ENCODE measurements at regions not wholly inside any gene's neighbourhood (a gene's known extent, or its start where the extent isn't known, plus 50 kb on each side); places are given as distances from the start of the nearest gene placed in this dataset.

DNA sequence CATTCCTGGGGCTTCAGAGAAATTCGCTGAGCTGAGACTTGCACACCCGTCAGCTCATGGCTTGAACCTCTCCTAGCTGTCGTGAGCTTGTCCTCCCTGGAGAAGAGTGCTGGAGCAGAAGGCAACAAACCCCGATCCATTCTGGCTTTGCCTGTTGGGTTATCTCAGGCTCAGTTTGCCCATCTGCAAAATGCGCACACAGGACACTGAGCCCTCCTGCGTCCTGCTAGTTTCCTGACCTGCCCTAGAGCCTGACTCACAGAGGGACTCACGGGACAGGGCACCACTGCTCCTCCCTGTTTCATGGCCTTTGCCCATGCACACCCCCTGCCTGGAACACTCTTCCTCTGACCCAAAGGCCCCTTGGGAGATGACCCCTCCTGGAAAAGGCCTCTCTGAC, 365.0 kb downstream of the MN1 start:
- DNase-seq (ENCODE audit: low read depth, low spot score) (no peak), FAIRE-seq (no peak)
- Histone ChIP-seq H3K4me2 (ENCODE audit: control insufficient read depth, extremely low read depth, insufficient read depth, low read depth, low read length) (no peak overlapping the region), H2AFZ (ENCODE audit: control insufficient read depth, low read length) (no peak overlapping the region), H4K20me1 (ENCODE audit: control insufficient read depth, extremely low read depth, insufficient read depth, low read length) (no peaks in the 10 kb centered on the region), H3K4me1 (ENCODE audit: control insufficient read depth, extremely low read depth, insufficient read depth, low read length) (peaks cover 12% of the 10 kb centered on the region), H3K9me1 (ENCODE audit: control insufficient read depth, extremely low read depth, insufficient read depth, low read length) (no peaks in the 10 kb centered on the region), H3K4me3 (ENCODE audit: control insufficient read depth in 2 of 3, extremely low read depth in 1 of 3, insufficient read depth in 2 of 3, low read depth in 1 of 3, low read length in 3 of 3) (no peak overlapping the region), H3K27me3 (ENCODE audit: control insufficient read depth, extremely low read depth, insufficient read depth, low read length) (no peaks in the 10 kb centered on the region), H3K36me3 (ENCODE audit: control insufficient read depth in 2 of 2, extremely low read depth in 1 of 2, insufficient read depth in 2 of 2, low read length in 2 of 2) (no peaks in the 10 kb centered on the region), H3K9me3 (ENCODE audit: control insufficient read depth, low read depth, low read length) (no peaks in the 10 kb centered on the region), H3K27ac (ENCODE audit: control insufficient read depth, insufficient read depth, low read length) (no peak overlapping the region), H3K79me2 (ENCODE audit: control insufficient read depth, insufficient read depth, low read length) (no peaks in the 10 kb centered on the region), H3K9ac (ENCODE audit: control insufficient read depth, extremely low read depth, insufficient read depth, low read length) (no peak overlapping the region)
- dilution Hi-C loops (cut with MboI; ENCODE audit: extremely low pct_ligation_motif_present, low sequenced_read_pairs) = no loop called here
- no peak for TF ChIP-seq EZH2 (IDR thresholded peaks at IDR 0.05; ENCODE audit: low read length)
- TF ChIP-seq, protein P1, sequence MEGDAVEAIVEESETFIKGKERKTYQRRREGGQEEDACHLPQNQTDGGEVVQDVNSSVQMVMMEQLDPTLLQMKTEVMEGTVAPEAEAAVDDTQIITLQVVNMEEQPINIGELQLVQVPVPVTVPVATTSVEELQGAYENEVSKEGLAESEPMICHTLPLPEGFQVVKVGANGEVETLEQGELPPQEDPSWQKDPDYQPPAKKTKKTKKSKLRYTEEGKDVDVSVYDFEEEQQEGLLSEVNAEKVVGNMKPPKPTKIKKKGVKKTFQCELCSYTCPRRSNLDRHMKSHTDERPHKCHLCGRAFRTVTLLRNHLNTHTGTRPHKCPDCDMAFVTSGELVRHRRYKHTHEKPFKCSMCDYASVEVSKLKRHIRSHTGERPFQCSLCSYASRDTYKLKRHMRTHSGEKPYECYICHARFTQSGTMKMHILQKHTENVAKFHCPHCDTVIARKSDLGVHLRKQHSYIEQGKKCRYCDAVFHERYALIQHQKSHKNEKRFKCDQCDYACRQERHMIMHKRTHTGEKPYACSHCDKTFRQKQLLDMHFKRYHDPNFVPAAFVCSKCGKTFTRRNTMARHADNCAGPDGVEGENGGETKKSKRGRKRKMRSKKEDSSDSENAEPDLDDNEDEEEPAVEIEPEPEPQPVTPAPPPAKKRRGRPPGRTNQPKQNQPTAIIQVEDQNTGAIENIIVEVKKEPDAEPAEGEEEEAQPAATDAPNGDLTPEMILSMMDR (optimal IDR thresholded peaks at IDR 0.05 in 1 of 3, IDR thresholded peaks at IDR 0.05 in 1 of 3, conservative IDR thresholded peaks at IDR 0.05 in 1 of 3; ENCODE audit: extremely low read depth in 1 of 3, insufficient read depth in 2 of 3, low read length in 3 of 3) = no peak

- Histone ChIP-seq H3K36me3 (ENCODE audit: control insufficient read depth in 2 of 2, extremely low read depth in 1 of 2, insufficient read depth in 2 of 2, low read length in 2 of 2) (no peaks in the 10 kb centered on the region), H3K27ac (ENCODE audit: control insufficient read depth, insufficient read depth, low read length) (no peak overlapping the region), H3K9me1 (ENCODE audit: control insufficient read depth, extremely low read depth, insufficient read depth, low read length) (no peaks in the 10 kb centered on the region), H3K79me2 (ENCODE audit: control insufficient read depth, insufficient read depth, low read length) (no peaks in the 10 kb centered on the region), H3K4me3 (ENCODE audit: control insufficient read depth in 2 of 3, extremely low read depth in 1 of 3, insufficient read depth in 2 of 3, low read depth in 1 of 3, low read length in 3 of 3) (no peak overlapping the region), H4K20me1 (ENCODE audit: control insufficient read depth, extremely low read depth, insufficient read depth, low read length) (no peaks in the 10 kb centered on the region), H2AFZ (ENCODE audit: control insufficient read depth, low read length) (no peak overlapping the region), H3K4me2 (ENCODE audit: control insufficient read depth, extremely low read depth, insufficient read depth, low read depth, low read length) (no peak overlapping the region), H3K9me3 (ENCODE audit: control insufficient read depth, low read depth, low read length) (no peaks in the 10 kb centered on the region), H3K27me3 (ENCODE audit: control insufficient read depth, extremely low read depth, insufficient read depth, low read length) (no peaks in the 10 kb centered on the region), H3K9ac (ENCODE audit: control insufficient read depth, extremely low read depth, insufficient read depth, low read length) (no peak overlapping the region), H3K4me1 (ENCODE audit: control insufficient read depth, extremely low read depth, insufficient read depth, low read length) (peaks cover 12% of the 10 kb centered on the region)
- no peak for DNase-seq (ENCODE audit: low read depth, low spot score)
- TF ChIP-seq, protein P1 (optimal IDR thresholded peaks at IDR 0.05 in 1 of 3, IDR thresholded peaks at IDR 0.05 in 1 of 3, conservative IDR thresholded peaks at IDR 0.05 in 1 of 3; ENCODE audit: extremely low read depth in 1 of 3, insufficient read depth in 2 of 3, low read length in 3 of 3) = no peak
- no peak for TF ChIP-seq EZH2 (IDR thresholded peaks at IDR 0.05; ENCODE audit: low read length)
- dilution Hi-C loops (cut with MboI; ENCODE audit: extremely low pct_ligation_motif_present, low sequenced_read_pairs) = no loop called here
- FAIRE-seq = no peak
Observed at GRCh38 chr22:27437570-27437969, 364.0 kb downstream of the MN1 start.

All from keratinocyte (primary cell).